Smooth muscle cell (in vitro differentiated cells): ENCODE measurements at regions not wholly inside any gene's neighbourhood (a gene's known extent, or its start where the extent isn't known, plus 50 kb on each side); places are given as distances from the start of the nearest gene placed in this dataset.
A peak's percentile ranks its signal among the peaks of the same experiment; 100 is the strongest.

ENCODE experiments used
- DNase-seq: peaks from one replicate; lab custom pipeline; 2025; ENCODE audit not compliant: unreplicated experiment; lab: John Stamatoyannopoulos, UW
- H2AFZ ChIP-seq: fragments of 200-600 bp; sonication (generic); 2 replicates; pipeline ENCODE4 v1.6.0; 2016; ENCODE audit warnings: antibody characterized with exemption, low read depth, mild to moderate bottlenecking
- H3F3A ChIP-seq: fragments of 200-600 bp; sonication (generic); 2 replicates; pipeline ENCODE4 v1.6.0; 2017; ENCODE audit warnings: antibody characterized with exemption, low read depth
- H3K27ac ChIP-seq: fragments of 200-600 bp; sonication (generic); 2 replicates; pipeline ENCODE4 v1.5.1; 2016; ENCODE audit warnings: low read depth, mild to moderate bottlenecking
- H3K27me3 ChIP-seq: fragments of 200-600 bp; sonication (generic); 2 replicates; pipeline ENCODE4 v1.6.1; 2016; ENCODE audit warnings: low read depth, mild to moderate bottlenecking
- H3K36me3 ChIP-seq: fragments of 200-600 bp; sonication (generic); 2 replicates; pipeline ENCODE4 v1.5.1; 2016; ENCODE audit warnings: low read depth
- H3K4me1 ChIP-seq: fragments of 200-600 bp; sonication (generic); 2 replicates; pipeline ENCODE4 v1.5.1; 2016; ENCODE audit warnings: low read depth
- H3K4me2 ChIP-seq: fragments of 200-600 bp; sonication (generic); 2 replicates; pipeline ENCODE4 v1.6.0; 2016; ENCODE audit warnings: mild to moderate bottlenecking
- H3K4me3 ChIP-seq: fragments of 200-600 bp; sonication (generic); 2 replicates; pipeline ENCODE4 v1.5.1; 2016; ENCODE audit warnings: mild to moderate bottlenecking
- H3K79me2 ChIP-seq: fragments of 200-600 bp; sonication (generic); 2 replicates; pipeline ENCODE4 v1.6.0; 2016; ENCODE audit warnings: low read depth, mild to moderate bottlenecking
- H3K9ac ChIP-seq: fragments of 200-600 bp; sonication (generic); 2 replicates; pipeline ENCODE4 v1.6.0; 2016; ENCODE audit warnings: low read depth
- H3K9me3 ChIP-seq: fragments of 200-600 bp; sonication (generic); replicated peaks from 2 replicates; pipeline ENCODE4 v1.5.1; 2016; ENCODE audit warnings: low read depth
- H4K20me1 ChIP-seq: fragments of 200-600 bp; sonication (generic); 2 replicates; pipeline ENCODE4 v1.6.0; 2016; ENCODE audit warnings: low read depth
- WGBS: methylation state at CpG from one replicate; pipeline ENCODE4 v1.1.7; 2016; ENCODE audit warnings: low lambda C conversion rate; 5-methylcytosine and 5-hydroxymethylcytosine counted together
- TF ChIP-seq, protein P1 (sequence below): fragments of 200-600 bp; sonication (generic); IDR thresholded peaks from 2 replicates; pipeline ENCODE4 v1.5.1; 2017; ENCODE audit warnings: borderline replicate concordance, mild to moderate bottlenecking, antibody characterized with exemption; ENCODE audit not compliant: insufficient read depth, poor library complexity, severe bottlenecking

DNA sequence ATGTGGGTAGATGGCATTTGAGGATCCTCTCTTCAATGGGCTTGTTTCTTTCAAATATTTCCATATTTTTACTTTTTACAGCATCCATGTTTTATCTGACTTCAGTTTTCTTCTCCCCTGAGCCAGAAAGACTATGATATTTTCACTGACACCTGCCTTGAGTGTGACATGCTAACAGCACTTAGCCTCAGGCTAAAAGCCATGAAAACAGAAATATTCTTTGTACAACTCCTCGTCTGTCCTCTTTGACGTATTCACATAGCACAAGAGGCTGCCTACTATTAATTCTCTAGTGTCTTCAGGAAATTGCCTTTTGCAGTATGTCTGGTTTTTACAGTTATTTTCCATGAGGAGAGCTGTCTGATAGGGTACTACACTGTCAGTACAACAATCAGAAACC lies 215.0 kb downstream of the MAD2L1 start:
- H3K27me3 ChIP-seq: no peaks in the 10 kb centered on the region
- no peaks in the 10 kb centered on the region for H4K20me1 ChIP-seq
- H2AFZ ChIP-seq: no peak overlapping the region
- no peaks in the 10 kb centered on the region for H3K36me3 ChIP-seq
- DNase-seq: no peak
- H3K9ac ChIP-seq: no peak overlapping the region
- 80% methylated on average over 2 of the region's 2 CpGs for WGBS
- TF ChIP-seq, protein P1, sequence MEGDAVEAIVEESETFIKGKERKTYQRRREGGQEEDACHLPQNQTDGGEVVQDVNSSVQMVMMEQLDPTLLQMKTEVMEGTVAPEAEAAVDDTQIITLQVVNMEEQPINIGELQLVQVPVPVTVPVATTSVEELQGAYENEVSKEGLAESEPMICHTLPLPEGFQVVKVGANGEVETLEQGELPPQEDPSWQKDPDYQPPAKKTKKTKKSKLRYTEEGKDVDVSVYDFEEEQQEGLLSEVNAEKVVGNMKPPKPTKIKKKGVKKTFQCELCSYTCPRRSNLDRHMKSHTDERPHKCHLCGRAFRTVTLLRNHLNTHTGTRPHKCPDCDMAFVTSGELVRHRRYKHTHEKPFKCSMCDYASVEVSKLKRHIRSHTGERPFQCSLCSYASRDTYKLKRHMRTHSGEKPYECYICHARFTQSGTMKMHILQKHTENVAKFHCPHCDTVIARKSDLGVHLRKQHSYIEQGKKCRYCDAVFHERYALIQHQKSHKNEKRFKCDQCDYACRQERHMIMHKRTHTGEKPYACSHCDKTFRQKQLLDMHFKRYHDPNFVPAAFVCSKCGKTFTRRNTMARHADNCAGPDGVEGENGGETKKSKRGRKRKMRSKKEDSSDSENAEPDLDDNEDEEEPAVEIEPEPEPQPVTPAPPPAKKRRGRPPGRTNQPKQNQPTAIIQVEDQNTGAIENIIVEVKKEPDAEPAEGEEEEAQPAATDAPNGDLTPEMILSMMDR: no peak
- H3K4me2 ChIP-seq: no peak overlapping the region
- H3K4me1 ChIP-seq: no peaks in the 10 kb centered on the region
- H3F3A ChIP-seq: no peaks in the 10 kb centered on the region
- H3K27ac ChIP-seq: no peak overlapping the region
- H3K9me3 ChIP-seq: no peaks in the 10 kb centered on the region
- H3K4me3 ChIP-seq: no peak overlapping the region
- H3K79me2 ChIP-seq: no peaks in the 10 kb centered on the region

DNA sequence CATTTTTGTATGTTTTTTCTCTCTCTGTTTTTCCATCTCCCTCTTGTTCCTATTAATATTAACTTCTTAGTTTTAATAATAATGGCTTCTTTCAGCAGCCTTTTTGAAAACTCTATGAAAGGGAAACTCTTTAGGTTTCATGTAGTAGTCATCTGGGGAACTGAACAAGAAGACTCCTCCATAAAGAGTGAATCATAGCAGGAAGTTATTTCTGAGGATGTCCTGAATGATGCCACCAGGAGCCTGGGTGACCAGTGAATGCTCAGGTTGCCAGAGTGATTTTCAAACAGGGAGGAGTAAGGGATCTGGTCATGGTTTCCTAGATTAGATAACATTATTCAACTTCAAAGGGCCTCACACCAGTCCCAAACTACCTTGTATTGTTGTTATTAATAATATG lies 212.8 kb upstream of the PDE5A start:
- no peaks in the 10 kb centered on the region for H3K4me1 ChIP-seq
- H3K4me3 ChIP-seq: no peak overlapping the region
- H4K20me1 ChIP-seq: no peaks in the 10 kb centered on the region
- H3F3A ChIP-seq: no peaks in the 10 kb centered on the region
- TF ChIP-seq, protein P1: no peak
- peaks cover 10% of the 10 kb centered on the region for H3K27me3 ChIP-seq
- no peak for DNase-seq
- no peaks in the 10 kb centered on the region for H3K36me3 ChIP-seq
- H3K79me2 ChIP-seq: no peaks in the 10 kb centered on the region
- no peaks in the 10 kb centered on the region for H3K9me3 ChIP-seq
- no peak overlapping the region for H3K9ac ChIP-seq
- no peak overlapping the region for H3K4me2 ChIP-seq
- no peak overlapping the region for H3K27ac ChIP-seq
- H2AFZ ChIP-seq: no peak overlapping the region

DNA sequence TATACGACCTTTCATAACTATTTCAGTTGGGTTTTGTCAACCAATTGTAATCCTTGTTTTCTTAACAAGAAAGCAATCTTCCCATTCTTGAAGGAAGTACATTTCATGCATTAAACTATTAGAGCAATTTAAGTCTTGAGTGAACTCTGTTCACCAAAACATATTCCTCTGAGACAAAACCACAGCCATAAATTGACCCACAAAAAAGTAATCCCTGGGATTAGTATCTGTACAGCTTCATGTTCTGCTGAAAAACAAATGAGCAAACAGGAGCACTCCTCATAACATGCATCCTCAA lies 207.0 kb upstream of the PDE5A start:
- 0% methylated on average over 1 of the region's 1 CpG for WGBS
- Histone ChIP-seq H3K79me2 (no peaks in the 10 kb centered on the region), H3K4me3 (no peak overlapping the region), H4K20me1 (no peaks in the 10 kb centered on the region), H3F3A (no peaks in the 10 kb centered on the region), H3K27me3 (peaks cover 16% of the 10 kb centered on the region), H3K9ac (no peak overlapping the region), H3K27ac (no peak overlapping the region), H3K9me3 (no peaks in the 10 kb centered on the region), H3K4me1 (no peaks in the 10 kb centered on the region), H3K4me2 (peak overlapping the region; percentile 36), H2AFZ (no peak overlapping the region), H3K36me3 (no peaks in the 10 kb centered on the region)
- DNase-seq: no peak
- TF ChIP-seq, protein P1: no peak

DNA sequence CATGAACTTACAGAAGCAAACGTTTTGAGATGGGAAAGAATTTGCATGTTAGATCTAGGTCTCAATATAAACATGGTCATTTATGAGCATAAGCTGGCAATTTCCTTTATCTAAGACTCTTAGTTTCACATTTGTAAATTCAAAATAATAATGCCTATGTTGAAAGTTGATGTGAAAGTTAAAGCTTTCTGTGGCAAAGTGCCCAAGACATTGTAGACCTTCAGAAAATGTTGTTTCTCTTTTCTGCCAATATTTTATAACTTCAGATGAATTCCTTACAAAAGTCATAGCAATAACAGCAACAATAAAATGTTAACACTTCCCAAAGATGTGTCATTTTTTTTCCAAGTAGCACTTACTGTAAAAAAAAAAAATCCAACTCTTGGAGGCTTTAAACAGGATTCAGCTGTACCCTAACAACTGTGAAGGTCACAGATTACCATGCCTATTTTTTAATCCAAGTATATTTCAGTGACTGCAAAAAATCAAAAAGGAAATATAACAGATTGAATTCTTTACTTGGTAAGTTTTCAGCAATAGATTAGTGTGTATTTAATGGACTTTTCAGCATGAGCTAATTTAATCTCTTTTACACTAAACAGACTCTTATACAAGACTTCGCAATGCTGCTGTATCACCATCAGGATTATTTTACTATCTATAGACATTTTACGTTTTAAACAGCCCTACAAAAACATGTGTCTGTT lies 206.5 kb upstream of the PDE5A start:
- H3K4me1 ChIP-seq: no peaks in the 10 kb centered on the region
- H3K27ac ChIP-seq: no peak overlapping the region
- H4K20me1 ChIP-seq: no peaks in the 10 kb centered on the region
- peaks cover 16% of the 10 kb centered on the region for H3K27me3 ChIP-seq
- 8% methylated on average over 3 of the region's 3 CpGs for WGBS
- no peak overlapping the region for H2AFZ ChIP-seq
- DNase-seq: no peak
- peak overlapping the region; percentile 36 for H3K4me2 ChIP-seq
- no peaks in the 10 kb centered on the region for H3K9me3 ChIP-seq
- no peaks in the 10 kb centered on the region for H3K79me2 ChIP-seq
- TF ChIP-seq, protein P1: no peak
- H3K4me3 ChIP-seq: no peak overlapping the region
- H3K36me3 ChIP-seq: no peaks in the 10 kb centered on the region
- H3F3A ChIP-seq: no peaks in the 10 kb centered on the region
- no peak overlapping the region for H3K9ac ChIP-seq
